ENCODE measurements at regions not wholly inside any gene's neighbourhood (a gene's known extent, or its start where the extent isn't known, plus 50 kb on each side); places are given as distances from the start of the nearest gene placed in this dataset.

DNA sequence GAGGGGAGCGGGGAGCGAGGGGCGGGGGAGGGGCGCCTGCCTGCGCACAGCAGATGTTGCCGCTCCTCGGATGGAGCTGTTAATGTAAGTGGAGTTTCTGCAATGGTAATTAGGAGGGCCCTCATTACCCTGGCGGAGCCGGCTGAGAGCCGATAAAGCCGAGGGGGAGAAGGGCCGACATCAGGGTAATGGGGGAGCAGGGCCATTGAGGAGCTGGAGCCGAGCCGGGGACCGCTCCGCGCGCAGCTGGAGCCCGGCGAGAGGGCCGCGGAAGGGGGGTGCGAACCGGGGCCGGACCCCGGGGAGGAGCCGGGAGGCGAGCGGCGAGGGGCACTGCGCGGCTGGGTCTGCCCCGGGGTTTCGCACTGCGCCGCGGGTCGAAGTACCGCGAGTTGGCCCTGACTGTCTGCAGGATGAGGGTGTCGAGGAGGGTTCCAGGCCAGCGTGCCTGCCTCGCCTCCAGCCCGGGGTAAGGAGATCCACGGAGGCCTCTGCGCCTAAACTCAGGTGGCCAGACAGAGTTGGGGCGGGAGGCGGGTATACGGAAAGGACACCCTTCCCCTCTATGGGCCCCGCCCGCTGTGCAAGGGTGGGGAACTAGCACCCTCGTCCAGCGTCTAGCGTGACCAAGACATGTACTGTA lies 55.0 kb upstream of the LBX1 start:
- TF ChIP-seq, protein P1, sequence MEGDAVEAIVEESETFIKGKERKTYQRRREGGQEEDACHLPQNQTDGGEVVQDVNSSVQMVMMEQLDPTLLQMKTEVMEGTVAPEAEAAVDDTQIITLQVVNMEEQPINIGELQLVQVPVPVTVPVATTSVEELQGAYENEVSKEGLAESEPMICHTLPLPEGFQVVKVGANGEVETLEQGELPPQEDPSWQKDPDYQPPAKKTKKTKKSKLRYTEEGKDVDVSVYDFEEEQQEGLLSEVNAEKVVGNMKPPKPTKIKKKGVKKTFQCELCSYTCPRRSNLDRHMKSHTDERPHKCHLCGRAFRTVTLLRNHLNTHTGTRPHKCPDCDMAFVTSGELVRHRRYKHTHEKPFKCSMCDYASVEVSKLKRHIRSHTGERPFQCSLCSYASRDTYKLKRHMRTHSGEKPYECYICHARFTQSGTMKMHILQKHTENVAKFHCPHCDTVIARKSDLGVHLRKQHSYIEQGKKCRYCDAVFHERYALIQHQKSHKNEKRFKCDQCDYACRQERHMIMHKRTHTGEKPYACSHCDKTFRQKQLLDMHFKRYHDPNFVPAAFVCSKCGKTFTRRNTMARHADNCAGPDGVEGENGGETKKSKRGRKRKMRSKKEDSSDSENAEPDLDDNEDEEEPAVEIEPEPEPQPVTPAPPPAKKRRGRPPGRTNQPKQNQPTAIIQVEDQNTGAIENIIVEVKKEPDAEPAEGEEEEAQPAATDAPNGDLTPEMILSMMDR (conservative IDR thresholded peaks at IDR 0.05; ENCODE audit: low read depth in 2 of 2): no peak
- no peak for TF ChIP-seq POLR2AphosphoS5 (IDR thresholded peaks at IDR 0.05; ENCODE audit: low read depth)
- TF ChIP-seq EZH2 (IDR thresholded peaks at IDR 0.05; ENCODE audit: low read depth, unreplicated experiment): no peak
- TF ChIP-seq, protein P2, sequence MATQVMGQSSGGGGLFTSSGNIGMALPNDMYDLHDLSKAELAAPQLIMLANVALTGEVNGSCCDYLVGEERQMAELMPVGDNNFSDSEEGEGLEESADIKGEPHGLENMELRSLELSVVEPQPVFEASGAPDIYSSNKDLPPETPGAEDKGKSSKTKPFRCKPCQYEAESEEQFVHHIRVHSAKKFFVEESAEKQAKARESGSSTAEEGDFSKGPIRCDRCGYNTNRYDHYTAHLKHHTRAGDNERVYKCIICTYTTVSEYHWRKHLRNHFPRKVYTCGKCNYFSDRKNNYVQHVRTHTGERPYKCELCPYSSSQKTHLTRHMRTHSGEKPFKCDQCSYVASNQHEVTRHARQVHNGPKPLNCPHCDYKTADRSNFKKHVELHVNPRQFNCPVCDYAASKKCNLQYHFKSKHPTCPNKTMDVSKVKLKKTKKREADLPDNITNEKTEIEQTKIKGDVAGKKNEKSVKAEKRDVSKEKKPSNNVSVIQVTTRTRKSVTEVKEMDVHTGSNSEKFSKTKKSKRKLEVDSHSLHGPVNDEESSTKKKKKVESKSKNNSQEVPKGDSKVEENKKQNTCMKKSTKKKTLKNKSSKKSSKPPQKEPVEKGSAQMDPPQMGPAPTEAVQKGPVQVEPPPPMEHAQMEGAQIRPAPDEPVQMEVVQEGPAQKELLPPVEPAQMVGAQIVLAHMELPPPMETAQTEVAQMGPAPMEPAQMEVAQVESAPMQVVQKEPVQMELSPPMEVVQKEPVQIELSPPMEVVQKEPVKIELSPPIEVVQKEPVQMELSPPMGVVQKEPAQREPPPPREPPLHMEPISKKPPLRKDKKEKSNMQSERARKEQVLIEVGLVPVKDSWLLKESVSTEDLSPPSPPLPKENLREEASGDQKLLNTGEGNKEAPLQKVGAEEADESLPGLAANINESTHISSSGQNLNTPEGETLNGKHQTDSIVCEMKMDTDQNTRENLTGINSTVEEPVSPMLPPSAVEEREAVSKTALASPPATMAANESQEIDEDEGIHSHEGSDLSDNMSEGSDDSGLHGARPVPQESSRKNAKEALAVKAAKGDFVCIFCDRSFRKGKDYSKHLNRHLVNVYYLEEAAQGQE (IDR thresholded peaks at IDR 0.05; ENCODE audit: unreplicated experiment): no peak
- TF ChIP-seq, protein P3, sequence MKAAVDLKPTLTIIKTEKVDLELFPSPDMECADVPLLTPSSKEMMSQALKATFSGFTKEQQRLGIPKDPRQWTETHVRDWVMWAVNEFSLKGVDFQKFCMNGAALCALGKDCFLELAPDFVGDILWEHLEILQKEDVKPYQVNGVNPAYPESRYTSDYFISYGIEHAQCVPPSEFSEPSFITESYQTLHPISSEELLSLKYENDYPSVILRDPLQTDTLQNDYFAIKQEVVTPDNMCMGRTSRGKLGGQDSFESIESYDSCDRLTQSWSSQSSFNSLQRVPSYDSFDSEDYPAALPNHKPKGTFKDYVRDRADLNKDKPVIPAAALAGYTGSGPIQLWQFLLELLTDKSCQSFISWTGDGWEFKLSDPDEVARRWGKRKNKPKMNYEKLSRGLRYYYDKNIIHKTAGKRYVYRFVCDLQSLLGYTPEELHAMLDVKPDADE (IDR thresholded peaks at IDR 0.05): no peak
- no peak for TF ChIP-seq JUNB (IDR thresholded peaks at IDR 0.05; ENCODE audit: unreplicated experiment)

All from GM23338 (cell line).